HCT116 (cell line): ENCODE measurements at regions not wholly inside any gene's neighbourhood (a gene's known extent, or its start where the extent isn't known, plus 50 kb on each side); places are given as distances from the start of the nearest gene placed in this dataset.

Source experiments
- EGR1 ChIP-seq: IDR thresholded peaks from 2 replicates; pipeline ENCODE4 v1.6.1; 2012; ENCODE audit warnings: low read depth
- JUND ChIP-seq: IDR thresholded peaks from 2 replicates; pipeline ENCODE4 v1.6.1; 2012
- MAX ChIP-seq: IDR thresholded peaks from 2 replicates; pipeline ENCODE4 v1.6.1; 2012
- SP1 ChIP-seq: IDR thresholded peaks from 2 replicates; pipeline ENCODE4 v1.6.1; 2012; ENCODE audit warnings: low read depth
- TF ChIP-seq, protein P1 (sequence below): IDR thresholded peaks from 2 replicates; pipeline ENCODE4 v1.6.1; 2011; ENCODE audit warnings: mild to moderate bottlenecking, low read length, moderate library complexity; ENCODE audit not compliant: insufficient replicate concordance; ENCODE audit errors: extremely low read depth

DNA sequence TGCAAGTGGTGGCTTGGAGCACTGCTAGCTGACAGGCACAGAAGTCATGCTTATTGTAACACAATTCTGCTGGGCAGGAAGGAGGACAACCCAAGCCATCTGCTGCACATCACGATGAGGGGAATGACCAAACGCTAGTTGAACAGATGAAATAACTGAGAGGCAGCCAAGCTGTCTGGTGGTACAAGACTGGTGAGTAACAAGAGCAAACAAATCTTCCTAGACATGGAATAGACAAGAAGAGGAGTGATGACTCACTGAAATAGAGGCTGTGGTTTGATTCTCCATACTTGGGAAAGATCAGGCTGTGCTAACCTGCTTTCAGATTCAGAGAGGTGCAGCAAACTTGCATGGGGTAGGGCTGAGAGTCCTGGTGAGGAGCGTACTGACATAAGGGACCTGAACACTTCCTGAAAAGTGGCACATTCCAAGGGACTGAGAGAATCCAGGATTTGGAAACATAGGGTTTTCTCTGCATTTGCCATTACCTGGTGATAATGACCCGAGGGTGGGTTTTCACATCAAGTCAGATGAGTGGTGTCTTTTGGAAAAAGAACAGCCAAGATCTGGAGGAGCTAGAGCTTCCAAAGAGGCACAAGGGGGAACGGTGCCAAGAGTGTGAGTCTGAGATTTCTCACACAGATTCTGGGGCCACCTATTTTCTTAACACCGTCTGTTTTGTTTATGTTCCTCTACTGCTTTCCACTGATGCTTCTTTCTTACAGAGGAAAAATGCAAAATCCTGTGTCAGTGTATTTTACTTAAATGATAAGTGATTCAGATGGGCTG, 60.0 kb downstream of the PRL start (continued):
- TF ChIP-seq SP1, result no peak
- no peak for TF ChIP-seq EGR1
- TF ChIP-seq, protein P1, sequence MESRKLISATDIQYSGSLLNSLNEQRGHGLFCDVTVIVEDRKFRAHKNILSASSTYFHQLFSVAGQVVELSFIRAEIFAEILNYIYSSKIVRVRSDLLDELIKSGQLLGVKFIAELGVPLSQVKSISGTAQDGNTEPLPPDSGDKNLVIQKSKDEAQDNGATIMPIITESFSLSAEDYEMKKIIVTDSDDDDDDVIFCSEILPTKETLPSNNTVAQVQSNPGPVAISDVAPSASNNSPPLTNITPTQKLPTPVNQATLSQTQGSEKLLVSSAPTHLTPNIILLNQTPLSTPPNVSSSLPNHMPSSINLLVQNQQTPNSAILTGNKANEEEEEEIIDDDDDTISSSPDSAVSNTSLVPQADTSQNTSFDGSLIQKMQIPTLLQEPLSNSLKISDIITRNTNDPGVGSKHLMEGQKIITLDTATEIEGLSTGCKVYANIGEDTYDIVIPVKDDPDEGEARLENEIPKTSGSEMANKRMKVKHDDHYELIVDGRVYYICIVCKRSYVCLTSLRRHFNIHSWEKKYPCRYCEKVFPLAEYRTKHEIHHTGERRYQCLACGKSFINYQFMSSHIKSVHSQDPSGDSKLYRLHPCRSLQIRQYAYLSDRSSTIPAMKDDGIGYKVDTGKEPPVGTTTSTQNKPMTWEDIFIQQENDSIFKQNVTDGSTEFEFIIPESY, result no peak
- TF ChIP-seq JUND, result no peak
- no peak for TF ChIP-seq MAX
